Breast epithelium (tissue), 3 donors: ENCODE measurements at regions not wholly inside any gene's neighbourhood (a gene's known extent, or its start where the extent isn't known, plus 50 kb on each side); places are given as distances from the start of the nearest gene placed in this dataset.

Source experiments
- POLR2A ChIP-seq: fragments of 450-650 bp; IDR thresholded peaks from one replicate; pipeline ENCODE4 v1.6.1; 2016; ENCODE audit warnings: antibody characterized with exemption, mild to moderate bottlenecking, moderate library complexity
- TF ChIP-seq, protein P1 (sequence below), 3 donors: fragments of 450-650 bp; IDR thresholded peaks; one replicate each; pipeline ENCODE4 v1.5.1; 2016 to 2017; ENCODE audit warnings: antibody characterized with exemption in 3 of 3, mild to moderate bottlenecking in 3 of 3, moderate library complexity in 3 of 3

DNA sequence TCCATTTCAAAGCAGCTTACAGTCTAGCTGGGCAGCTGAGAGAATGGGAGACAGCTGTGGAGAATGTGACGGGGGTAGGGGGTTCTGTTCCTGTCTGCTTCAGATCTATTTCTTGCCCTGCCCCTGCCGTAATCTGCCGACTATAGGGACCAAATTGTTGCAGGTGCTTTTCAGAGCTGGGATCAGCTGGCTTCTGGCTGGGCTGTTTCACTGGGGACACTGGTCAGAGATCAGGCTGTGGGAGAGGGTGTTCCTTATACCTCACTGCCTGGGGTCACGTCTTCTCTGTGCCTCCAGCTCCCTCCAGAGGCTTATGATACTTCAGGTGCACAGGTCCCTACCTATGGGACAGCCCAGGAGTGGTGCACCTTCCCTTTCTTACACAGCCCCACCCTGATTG, 514.9 kb upstream of the GOT2 start:
- TF ChIP-seq, protein P1, sequence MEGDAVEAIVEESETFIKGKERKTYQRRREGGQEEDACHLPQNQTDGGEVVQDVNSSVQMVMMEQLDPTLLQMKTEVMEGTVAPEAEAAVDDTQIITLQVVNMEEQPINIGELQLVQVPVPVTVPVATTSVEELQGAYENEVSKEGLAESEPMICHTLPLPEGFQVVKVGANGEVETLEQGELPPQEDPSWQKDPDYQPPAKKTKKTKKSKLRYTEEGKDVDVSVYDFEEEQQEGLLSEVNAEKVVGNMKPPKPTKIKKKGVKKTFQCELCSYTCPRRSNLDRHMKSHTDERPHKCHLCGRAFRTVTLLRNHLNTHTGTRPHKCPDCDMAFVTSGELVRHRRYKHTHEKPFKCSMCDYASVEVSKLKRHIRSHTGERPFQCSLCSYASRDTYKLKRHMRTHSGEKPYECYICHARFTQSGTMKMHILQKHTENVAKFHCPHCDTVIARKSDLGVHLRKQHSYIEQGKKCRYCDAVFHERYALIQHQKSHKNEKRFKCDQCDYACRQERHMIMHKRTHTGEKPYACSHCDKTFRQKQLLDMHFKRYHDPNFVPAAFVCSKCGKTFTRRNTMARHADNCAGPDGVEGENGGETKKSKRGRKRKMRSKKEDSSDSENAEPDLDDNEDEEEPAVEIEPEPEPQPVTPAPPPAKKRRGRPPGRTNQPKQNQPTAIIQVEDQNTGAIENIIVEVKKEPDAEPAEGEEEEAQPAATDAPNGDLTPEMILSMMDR (IDR thresholded peaks at IDR 0.05): no peak
- no peak for TF ChIP-seq POLR2A
